DMS53 (cell line): ENCODE measurements at regions not wholly inside any gene's neighbourhood (a gene's known extent, or its start where the extent isn't known, plus 50 kb on each side); places are given as distances from the start of the nearest gene placed in this dataset.
"Not testable (repeated sequence)": the region's sequence is repeated elsewhere in the genome, so short reads cannot be mapped to it uniquely, and the experiment has no call there.

Experiments used
- DNase-seq: peaks from one replicate; lab custom pipeline; 2025; lab: John Stamatoyannopoulos, UW

GRCh38 chr10:28991333-28992270 is 297.3 kb upstream of the LYZL1 start:
- peak; percentile 84 for DNase-seq

GRCh38 chr10:28993056-28993455 is 295.8 kb upstream of the LYZL1 start:
- DNase-seq: no peak

- no peak for DNase-seq
These were observed 295.0 kb upstream of the LYZL1 start for GRCh38 chr10:28993861-28994260.

DNA sequence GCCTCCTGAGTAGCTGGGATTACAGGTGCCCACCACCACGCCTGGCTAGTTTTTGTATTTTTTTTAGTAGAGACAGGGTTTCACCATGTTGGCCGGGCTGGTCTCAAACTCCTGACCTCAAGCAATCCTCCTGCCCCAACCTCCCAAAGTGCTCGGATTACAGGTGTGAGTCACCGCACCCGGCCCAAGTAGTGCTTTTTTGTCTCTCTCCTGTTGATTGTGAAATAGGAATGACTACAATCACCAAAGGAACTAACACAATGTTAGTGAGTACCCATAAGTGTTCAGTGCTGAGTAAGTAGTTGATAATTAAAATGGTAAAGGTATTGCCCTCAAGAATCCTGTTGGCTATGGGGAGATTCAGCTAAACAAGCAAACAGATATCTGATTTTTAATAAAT is 294.1 kb upstream of the LYZL1 start:
- DNase-seq: not testable (repeated sequence)

- DNase-seq: no peak
These were observed 293.4 kb upstream of the LYZL1 start for GRCh38 chr10:28995497-28995896.

DNA sequence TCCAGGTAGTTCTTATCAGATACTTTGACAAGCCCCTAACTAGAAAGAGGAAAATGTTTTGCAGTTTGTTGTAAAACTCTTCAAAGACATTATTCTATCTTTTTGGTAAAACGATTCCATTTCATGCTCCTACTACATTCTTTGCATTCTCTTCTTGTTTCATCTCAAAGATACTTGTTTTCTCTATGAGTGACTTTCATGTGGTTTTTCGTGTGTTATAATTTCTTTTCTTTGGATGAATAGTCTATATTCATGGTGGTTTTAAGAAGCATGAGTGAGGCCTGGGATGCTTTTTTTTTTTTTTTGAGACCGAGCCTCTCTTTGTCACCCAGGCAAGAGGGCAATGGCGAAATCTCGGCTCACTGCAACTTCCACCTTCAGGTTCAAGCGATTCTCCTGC is 292.5 kb upstream of the LYZL1 start:
- DNase-seq: no peak

- peak; percentile 63 for DNase-seq
These were observed 291.8 kb upstream of the LYZL1 start for GRCh38 chr10:28996947-28997551.

GRCh38 chr10:28997734-28998133 is 291.1 kb upstream of the LYZL1 start:
- DNase-seq: no peak

DNA sequence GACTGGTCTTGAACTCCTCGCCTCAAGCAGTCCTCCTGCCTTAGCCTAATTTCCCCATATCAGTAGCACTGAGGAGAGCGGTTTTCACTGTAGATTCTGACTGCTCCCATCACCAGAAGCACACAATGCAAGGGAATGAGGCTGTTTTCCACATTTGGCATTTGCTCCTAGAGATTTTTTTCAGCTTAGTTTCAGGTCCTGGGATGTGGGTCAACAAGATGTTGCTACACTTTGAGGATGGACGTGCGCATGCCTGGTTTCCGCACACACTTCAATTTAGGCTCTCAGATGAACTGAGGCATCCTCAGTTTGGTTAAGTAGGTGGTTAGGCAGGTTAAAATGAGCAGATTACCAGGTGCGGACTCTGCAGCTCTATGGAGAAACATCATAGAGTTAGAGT is 287.1 kb upstream of the LYZL1 start:
- no peak for DNase-seq

GRCh38 chr10:29003014-29003413 is 285.9 kb upstream of the LYZL1 start:
- not testable (repeated sequence) for DNase-seq

GRCh38 chr10:29005988-29006387 is 282.9 kb upstream of the LYZL1 start:
- no peak for DNase-seq

GRCh38 chr10:29007370-29007747 is 281.5 kb upstream of the LYZL1 start:
- DNase-seq: no peak

DNA sequence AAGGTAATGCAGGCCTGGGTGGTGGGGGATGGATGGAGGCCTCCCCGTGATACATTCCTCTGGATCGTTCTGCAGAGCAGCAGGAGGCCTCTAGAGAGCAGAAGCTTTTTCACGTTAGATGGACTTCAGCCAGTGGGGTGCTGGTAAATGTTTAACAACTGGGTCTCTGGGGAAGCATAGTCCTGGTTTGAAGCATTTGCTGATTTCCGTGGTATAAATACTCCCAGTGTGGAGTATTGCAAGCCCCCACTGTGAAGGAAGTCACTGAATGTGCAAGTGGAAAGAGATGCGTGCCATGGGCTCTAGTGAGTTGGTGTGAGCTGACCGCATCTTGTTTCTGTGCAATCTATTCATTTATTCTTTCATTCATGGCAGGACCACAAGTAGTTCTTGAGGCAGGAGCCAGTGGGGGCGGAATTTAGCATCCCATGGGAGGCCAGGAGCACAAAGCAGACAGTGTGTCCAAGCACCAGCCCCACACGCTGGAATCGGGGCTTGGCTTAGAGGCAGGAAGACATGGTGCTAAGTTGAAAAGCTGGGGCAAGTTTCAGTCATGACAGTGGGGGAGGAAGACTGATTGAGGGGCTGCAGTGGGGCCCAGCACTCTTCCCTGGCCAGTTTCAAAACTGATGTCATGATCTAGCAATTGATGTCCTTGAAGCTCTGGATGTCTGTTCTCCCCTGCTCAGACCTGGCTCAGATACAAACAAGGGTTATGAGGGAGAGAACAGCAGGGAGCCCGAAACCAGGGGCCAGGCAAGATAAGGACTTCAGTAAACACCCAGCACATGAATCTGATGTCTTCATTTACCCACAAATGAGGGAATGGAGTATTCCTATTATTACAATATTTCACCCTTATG is 280.9 kb upstream of the LYZL1 start:
- DNase-seq: no peak

DNA sequence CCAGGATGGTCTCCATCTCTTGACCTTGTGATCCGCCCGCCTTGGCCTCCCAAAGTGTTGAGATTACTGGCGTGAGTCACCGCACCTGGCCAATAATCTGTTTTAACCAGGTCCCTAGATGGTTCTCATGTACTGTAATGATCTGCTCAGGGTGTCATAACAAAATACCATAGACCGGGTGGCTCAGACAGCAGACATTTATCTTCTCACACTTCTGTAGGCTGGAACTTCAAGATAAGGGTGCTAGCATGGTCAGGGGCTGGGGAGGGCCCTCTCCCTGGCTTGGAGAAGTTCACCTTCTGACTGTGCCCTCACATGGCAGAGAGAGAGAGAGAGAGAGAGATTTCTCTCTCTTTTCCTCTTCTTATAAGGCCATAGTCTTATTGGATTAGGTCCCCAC is 279.4 kb upstream of the LYZL1 start:
- DNase-seq: no peak

DNA sequence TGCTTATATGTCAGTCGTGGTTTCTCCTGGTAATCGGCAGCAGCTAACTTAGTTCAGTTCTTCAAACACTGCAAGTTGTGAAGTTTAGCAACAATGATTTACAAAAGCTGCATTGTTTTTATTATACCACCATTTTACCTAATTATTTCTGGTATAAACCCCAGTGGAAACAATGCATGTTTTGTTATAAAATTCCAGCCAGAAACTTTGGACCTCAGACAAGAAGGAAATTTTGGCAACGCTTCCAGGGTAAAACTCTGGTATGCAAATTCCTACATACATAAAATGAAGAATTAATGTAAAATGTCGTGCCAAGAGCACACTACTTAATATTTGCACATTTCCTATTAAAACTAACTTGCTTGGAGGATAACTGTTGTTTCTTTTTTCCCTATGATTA is 277.4 kb upstream of the LYZL1 start:
- no peak for DNase-seq

- no peak for DNase-seq
These were observed 275.8 kb upstream of the LYZL1 start for GRCh38 chr10:29012926-29013554.

DNA sequence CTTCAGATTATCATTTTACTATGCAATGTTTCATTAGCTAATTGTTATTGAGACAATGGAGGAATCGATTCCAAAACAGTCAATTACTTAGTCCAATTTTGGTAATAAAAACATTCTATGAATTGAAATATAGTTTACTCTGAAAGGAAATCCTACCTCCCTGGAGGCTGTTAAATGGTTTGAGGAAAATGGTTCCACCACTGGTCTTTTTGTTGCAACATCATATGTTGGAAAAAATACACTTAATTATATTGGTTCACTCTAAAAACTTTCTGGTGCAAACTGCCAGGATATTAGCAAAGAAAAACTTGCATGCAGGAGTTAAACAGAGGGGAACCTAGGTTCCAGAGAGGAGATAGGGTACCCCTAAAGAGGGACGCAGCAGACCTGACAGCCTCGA is 267.3 kb upstream of the LYZL1 start:
- DNase-seq: no peak

DNA sequence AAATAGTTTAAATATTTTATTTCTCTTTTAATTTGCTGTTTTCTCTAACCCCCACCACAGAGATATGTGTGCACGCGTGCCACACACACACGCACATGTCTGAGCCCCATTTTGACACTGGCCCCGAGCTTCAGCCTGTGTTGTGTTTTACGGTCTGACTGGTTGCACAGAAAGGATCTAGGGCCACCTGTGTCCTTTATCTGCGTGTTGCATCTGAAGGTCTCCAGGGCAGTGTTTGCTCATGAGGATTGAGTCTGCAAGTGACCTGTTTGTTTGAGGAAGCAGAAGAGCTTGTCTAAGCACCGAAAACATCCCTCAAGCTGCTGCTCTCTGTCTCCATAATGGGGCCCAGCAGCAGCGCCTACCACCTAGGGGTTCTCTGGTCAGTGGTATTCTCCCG is 266.4 kb upstream of the LYZL1 start:
- DNase-seq: peak; percentile 89

DNA sequence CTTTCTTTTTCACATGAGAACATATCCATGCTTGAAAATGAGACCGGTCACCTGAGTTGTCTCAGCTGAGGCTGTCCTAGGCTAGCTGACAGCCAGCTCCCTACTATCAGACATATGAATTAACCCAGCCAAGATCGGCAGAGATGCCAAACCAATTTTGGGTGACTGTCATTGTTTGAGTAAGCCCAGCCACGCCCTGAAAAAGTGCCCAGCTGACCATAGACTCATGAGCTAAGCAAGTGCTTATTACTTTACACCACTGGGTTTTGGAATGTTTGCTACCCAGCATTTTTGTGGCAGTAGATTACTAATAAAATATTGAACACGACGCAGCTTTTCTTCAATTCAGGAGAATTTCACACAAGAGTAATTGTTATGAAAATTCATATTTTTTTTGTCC is 265.2 kb upstream of the LYZL1 start:
- no peak for DNase-seq

DNA sequence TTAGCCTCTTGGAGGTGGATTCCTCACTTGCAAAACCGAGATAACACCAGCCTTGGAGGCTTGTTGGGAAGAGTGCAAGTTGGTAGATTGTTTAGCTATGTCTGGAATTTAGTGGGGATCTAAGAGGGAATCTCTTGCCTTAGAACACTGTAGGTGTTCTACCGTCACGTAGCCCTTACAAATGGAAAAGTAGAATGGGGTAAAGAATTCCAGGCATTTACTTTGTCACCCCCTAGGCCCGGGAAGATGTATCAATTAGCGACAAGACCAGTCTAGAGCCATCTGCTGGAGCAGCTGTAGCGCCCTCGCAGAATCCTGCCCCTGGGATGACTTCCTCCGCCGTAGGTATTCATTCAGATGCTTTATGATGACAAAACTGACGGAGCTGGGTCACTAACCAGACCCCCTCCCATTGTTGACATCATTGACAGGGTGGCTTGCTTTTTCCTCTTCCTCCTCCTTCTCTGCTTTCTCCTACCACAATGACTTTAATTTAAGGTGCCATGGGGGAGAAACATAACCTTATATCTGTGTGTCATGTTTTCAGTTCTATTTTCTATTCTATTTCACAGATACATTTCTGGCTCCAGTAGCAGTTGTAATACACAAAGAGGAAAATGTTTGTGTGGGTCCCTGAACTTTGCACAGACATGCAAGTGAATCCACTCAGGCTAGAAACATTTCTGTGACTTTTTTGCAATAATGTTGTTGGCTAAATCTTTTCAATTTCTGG is 262.6 kb upstream of the LYZL1 start:
- DNase-seq: no peak

DNA sequence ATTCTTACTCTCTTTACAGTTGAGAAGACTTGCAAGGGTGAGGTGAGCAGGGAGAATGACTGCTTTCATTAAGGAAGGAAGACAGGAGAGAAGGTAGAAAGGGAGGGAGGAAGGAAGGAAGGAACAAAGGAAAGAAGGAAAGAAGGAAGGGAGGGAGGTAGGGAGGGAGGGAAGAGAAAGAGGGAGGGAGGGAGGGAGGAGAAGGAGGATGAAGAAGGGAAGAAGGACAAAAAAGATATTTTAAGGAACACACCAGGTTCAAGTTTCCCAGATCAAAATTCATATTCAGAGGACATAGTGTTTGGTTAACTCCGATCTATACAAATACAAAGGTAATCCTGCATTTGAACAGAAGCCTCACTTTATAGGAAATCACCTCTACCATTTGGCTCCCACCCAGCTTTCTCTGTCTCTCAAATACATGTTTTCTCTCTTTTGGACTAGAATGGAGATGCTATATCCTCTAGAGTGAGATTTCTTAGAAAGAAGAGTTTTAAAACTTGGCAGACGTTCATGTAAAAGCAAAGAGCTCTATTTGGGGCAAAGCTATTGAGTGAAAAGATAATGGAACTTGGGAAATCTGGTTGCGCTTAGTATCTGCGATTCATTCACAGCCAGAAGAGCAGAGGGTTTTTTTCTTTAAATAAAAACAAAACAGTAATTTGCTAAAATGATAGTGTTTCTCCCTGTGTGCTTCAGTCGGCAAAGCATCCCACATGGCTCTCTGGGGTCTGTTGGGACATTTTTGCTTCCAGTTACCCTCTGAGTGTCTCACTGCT is 261.9 kb upstream of the LYZL1 start:
- DNase-seq: no peak
